RWPE2 (cell line): ENCODE measurements at regions not wholly inside any gene's neighbourhood (a gene's known extent, or its start where the extent isn't known, plus 50 kb on each side); places are given as distances from the start of the nearest gene placed in this dataset.
"Not testable (repeated sequence)": the region's sequence is repeated elsewhere in the genome, so short reads cannot be mapped to it uniquely, and the experiment has no call there.

Source experiments
- ATAC-seq: fragments of 200-7000 bp; cut with Tn5 transposase; 3 replicates; pipeline ENCODE4 v1.9.1; 2021; ENCODE audit warnings: low read depth
- DNase-seq: peaks from one replicate; pipeline ENCODE4 v3.0.0-alpha.2; 2020; ENCODE audit warnings: low spot score
- H3K27ac ChIP-seq: fragments of 450-650 bp; 2 replicates; pipeline ENCODE4 v1.5.1; 2017; ENCODE audit warnings: mild to moderate bottlenecking; ENCODE audit not compliant: poor library complexity, severe bottlenecking
- H3K27me3 ChIP-seq: fragments of 250-450 bp; sonication (Bioruptor Pico); 2 replicates; pipeline ENCODE4 v1.5.1; 2021; ENCODE audit warnings: mild to moderate bottlenecking, moderate library complexity; ENCODE audit not compliant: insufficient read depth, poor library complexity, severe bottlenecking
- H3K36me3 ChIP-seq: fragments of 250-450 bp; sonication (Bioruptor Pico); 2 replicates; pipeline ENCODE4 v1.5.1; 2020; ENCODE audit warnings: low read depth, mild to moderate bottlenecking, moderate library complexity
- H3K4me1 ChIP-seq: fragments of 250-450 bp; sonication (Bioruptor Pico); 2 replicates; pipeline ENCODE4 v1.5.1; 2021; ENCODE audit warnings: mild to moderate bottlenecking, moderate library complexity; ENCODE audit not compliant: insufficient read depth, poor library complexity, severe bottlenecking
- H3K4me3 ChIP-seq: fragments of 250-450 bp; sonication (Bioruptor Pico); 2 replicates; pipeline ENCODE4 v1.5.1; 2021; ENCODE audit warnings: mild to moderate bottlenecking, moderate library complexity; ENCODE audit not compliant: severe bottlenecking
- H3K9me3 ChIP-seq: fragments of 250-450 bp; sonication (Bioruptor Pico); 2 replicates; pipeline ENCODE4 v1.5.1; 2021; ENCODE audit warnings: mild to moderate bottlenecking, moderate library complexity; ENCODE audit not compliant: severe bottlenecking
- TF ChIP-seq, protein P1 (sequence below): fragments of 450-650 bp; IDR thresholded peaks from one replicate; pipeline ENCODE4 v1.5.1; 2017; ENCODE audit warnings: mild to moderate bottlenecking, moderate library complexity; ENCODE audit not compliant: poor library complexity, severe bottlenecking

DNA sequence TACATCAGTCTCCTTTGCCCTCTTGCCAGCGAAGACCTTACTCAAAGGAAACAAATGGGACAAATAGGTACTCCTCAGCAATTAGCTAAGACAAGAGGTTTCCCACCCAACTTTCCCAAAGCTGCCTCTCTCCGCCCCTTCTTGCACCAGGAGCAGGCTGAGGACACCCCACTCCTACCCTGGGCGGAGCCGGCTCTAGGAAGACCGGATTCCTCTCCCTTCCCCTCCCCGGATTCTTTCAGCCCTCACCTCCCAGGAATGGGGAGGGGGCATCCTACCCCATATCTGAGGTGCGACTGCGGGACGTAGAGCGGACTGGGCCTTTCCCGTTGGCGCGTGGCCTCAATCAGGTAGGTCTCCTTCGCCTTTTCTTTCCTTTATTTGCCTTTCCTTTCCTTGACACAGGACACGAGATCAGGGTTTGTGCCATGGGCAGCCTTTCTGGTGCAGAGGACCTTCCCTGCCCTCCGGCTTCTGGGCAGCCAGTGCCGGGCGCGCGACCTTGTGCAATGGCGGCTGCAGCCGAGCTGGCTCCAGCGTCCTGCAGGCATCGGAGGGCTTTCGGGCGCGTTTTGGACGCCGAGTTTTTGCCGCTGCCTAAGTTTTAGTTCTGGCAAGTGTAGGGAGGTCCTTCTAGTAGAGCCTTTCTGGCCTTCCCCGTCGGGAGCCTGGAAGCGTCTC lies 279.9 kb downstream of the PLS3 start:
- not testable (repeated sequence) for ATAC-seq, H3K27ac ChIP-seq, H3K4me3 ChIP-seq, DNase-seq, H3K9me3 ChIP-seq, H3K27me3 ChIP-seq, H3K36me3 ChIP-seq, H3K4me1 ChIP-seq

DNA sequence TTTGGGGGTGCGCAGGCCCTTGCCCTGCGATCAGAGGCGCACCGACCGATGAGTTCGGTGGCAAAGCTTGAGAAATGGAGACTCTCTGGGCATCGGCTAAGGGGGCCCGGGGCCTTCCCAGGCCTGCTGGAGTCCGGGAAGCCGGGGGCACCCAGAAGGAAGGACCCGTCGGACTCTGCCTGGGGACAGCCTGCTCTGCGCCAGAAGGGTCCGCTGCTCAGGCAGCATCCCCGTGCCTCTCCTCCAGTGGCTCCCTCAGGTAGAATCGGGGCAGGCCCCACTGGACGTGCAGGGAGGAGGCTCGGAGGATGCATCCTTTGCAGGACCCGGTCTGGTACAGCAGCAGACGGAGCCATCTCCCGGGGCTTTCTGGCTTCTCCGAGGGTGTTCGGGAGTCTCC lies 290.0 kb downstream of the PLS3 start:
- not testable (repeated sequence) for H3K36me3 ChIP-seq, H3K9me3 ChIP-seq, H3K4me3 ChIP-seq, H3K27me3 ChIP-seq, H3K4me1 ChIP-seq, ATAC-seq, H3K27ac ChIP-seq
- peak; percentile 7 for DNase-seq

DNA sequence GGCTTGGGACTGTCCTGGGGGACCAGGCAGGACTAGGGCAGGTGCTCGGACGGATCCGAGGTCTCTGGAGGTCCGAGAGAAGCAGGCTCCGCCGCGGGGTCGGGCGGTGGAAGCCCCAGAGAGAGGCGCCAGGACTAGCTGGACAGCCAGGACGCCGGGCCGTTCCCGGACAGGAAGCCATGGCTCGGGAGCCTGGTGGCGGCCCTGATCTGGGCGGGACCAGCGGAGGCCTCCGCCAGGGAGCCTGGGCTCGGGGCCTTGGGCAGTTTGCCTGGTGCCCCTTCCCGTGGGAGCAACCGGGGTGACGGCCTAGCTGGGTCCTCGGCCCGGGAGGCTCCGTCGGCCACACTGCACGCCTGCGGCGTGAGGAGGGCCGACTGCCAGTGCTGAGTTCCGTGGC lies 292.3 kb downstream of the PLS3 start:
- H3K27me3 ChIP-seq, H3K4me1 ChIP-seq, H3K36me3 ChIP-seq, DNase-seq, H3K4me3 ChIP-seq, ATAC-seq, H3K27ac ChIP-seq, H3K9me3 ChIP-seq: not testable (repeated sequence)

DNA sequence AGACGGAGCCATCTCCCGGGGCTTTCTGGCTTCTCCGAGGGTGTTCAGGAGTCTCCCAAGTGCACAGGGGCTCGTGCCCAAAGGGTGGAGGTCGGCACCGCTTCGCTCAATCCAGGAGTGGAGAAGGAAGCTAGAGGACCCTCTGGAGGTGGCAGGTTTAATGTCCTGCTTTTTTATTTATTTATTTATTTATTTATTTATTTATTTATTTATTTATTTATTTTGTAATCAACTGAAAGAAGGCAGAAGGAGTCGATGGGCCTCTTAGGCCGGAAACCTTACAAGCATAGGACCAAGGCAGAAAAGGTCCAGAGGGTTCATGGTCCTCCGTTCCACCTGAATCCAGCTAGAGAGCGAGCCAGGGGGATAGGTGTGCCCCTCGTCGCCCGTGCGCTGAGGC lies 289.4 kb upstream of the AGTR2 start:
- H3K27ac ChIP-seq, H3K27me3 ChIP-seq, H3K36me3 ChIP-seq, H3K9me3 ChIP-seq, DNase-seq, ATAC-seq, H3K4me3 ChIP-seq, H3K4me1 ChIP-seq: not testable (repeated sequence)

DNA sequence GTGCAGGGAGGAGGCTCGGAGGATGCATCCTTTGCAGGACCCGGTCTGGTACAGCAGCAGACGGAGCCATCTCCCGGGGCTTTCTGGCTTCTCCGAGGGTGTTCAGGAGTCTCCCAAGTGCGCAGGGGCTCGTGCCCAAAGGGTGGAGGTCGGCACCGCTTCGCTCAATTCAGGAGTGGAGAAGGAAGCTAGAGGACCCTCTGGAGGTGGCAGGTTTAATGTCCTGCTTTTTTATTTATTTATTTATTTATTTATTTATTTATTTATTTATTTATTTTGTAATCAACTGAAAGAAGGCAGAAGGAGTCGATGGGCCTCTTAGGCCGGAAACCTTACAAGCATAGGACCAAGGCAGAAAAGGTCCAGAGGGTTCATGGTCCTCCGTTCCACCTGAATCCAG lies 286.4 kb upstream of the AGTR2 start:
- not testable (repeated sequence) for H3K4me1 ChIP-seq, ATAC-seq, H3K4me3 ChIP-seq, H3K36me3 ChIP-seq, H3K9me3 ChIP-seq, DNase-seq, H3K27me3 ChIP-seq, H3K27ac ChIP-seq

DNA sequence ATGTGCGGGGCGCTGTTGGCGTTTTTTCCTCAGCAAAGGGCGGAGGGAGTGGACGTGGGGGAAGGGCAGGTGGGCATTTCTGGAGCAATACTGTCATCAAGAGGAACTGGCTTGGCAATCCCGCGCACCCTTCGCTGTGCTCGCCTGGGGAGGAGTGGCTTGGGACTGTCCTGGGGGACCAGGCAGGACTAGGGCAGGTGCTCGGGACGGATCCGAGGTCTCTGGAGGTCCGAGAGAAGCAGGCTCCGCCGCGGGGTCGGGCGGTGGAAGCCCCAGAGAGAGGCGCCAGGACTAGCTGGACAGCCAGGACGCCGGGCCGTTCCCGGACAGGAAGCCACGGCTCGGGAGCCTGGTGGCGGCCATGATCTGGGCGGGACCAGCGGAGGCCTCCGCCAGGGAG lies 282.5 kb upstream of the AGTR2 start:
- not testable (repeated sequence) for ATAC-seq, H3K36me3 ChIP-seq, H3K4me1 ChIP-seq, DNase-seq, H3K27ac ChIP-seq, H3K9me3 ChIP-seq, H3K27me3 ChIP-seq, H3K4me3 ChIP-seq

DNA sequence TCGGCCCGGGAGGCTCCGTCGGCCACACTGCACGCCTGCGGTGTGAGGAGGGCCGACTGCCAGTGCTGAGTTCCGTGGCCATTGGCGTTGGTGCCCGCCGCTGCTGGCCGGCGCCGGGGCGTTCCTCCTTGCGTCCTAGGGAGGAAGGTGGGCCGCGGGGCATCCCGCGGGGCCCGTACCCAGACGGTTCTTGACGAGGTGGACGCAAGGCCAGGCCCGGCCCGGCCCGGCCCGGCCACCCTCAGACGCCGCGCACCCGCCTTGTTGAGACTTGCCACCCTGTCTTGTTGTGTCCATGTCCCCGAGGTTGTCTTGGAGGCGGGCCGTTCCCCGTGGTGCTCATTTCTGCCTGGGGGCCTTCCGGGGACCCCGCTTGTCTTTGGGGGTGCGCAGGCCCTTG lies 282.0 kb upstream of the AGTR2 start:
- H3K27me3 ChIP-seq, H3K36me3 ChIP-seq, H3K27ac ChIP-seq, ATAC-seq, DNase-seq, H3K4me3 ChIP-seq, H3K4me1 ChIP-seq, H3K9me3 ChIP-seq: not testable (repeated sequence)

DNA sequence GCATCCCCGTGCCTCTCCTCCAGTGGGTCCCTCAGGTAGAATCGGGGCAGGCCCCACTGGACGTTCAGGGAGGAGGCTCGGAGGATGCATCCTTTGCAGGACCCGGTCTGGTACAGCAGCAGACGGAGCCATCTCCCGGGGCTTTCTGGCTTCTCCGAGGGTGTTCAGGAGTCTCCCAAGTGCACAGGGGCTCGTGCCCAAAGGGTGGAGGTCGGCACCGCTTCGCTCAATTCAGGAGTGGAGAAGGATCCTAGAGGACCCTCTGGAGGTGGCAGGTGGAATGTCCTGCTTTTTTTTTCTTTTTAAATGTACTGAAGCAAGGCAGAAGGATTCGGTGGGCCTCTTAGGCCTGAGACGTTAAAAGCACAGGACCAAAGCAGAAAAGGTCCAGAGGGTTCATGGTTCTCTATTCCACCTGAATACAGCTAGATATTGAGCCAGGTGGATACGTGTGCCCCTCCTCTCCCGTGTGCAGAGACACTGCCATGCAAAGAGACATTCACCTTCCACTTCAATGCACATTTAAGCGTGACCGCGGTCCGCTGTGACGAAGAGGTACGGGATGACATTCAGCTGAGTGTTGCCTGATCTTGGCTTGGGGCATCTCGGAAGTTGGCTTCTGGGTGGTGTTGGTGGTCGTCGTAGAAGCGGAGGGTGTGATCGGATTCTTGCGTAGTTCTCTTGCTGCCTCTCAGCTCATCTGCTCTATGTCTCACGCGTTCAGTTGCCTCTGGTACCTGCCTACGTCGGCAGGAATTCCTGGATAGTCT lies 281.2 kb upstream of the AGTR2 start:
- H3K27ac ChIP-seq, result no peak overlapping the region

More for the DNA sequence above, 281.2 kb upstream of the AGTR2 start:
- H3K4me3 ChIP-seq, result no peak overlapping the region
- no peak for DNase-seq
- H3K9me3 ChIP-seq, result no peaks in the 10 kb centered on the region
- H3K27me3 ChIP-seq, result no peaks in the 10 kb centered on the region
- no peak for ATAC-seq
- H3K4me1 ChIP-seq, result no peaks in the 10 kb centered on the region
- no peaks in the 10 kb centered on the region for H3K36me3 ChIP-seq
- TF ChIP-seq, protein P1, sequence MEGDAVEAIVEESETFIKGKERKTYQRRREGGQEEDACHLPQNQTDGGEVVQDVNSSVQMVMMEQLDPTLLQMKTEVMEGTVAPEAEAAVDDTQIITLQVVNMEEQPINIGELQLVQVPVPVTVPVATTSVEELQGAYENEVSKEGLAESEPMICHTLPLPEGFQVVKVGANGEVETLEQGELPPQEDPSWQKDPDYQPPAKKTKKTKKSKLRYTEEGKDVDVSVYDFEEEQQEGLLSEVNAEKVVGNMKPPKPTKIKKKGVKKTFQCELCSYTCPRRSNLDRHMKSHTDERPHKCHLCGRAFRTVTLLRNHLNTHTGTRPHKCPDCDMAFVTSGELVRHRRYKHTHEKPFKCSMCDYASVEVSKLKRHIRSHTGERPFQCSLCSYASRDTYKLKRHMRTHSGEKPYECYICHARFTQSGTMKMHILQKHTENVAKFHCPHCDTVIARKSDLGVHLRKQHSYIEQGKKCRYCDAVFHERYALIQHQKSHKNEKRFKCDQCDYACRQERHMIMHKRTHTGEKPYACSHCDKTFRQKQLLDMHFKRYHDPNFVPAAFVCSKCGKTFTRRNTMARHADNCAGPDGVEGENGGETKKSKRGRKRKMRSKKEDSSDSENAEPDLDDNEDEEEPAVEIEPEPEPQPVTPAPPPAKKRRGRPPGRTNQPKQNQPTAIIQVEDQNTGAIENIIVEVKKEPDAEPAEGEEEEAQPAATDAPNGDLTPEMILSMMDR, result no peak
